ENCODE measurements at regions not wholly inside any gene's neighbourhood (a gene's known extent, or its start where the extent isn't known, plus 50 kb on each side); places are given as distances from the start of the nearest gene placed in this dataset.

- Histone ChIP-seq H3F3A (ENCODE audit: control insufficient read depth, insufficient read depth) (no peaks in the 10 kb centered on the region), H3K79me2 (ENCODE audit: control insufficient read depth, low read length) (no peaks in the 10 kb centered on the region), H3K4me1 (ENCODE audit: control insufficient read depth, low read length) (no peaks in the 10 kb centered on the region), H4K20me1 (ENCODE audit: control insufficient read depth, insufficient read depth, low read depth, low read length) (no peaks in the 10 kb centered on the region), H3K36me3 (ENCODE audit: control insufficient read depth, low read length) (no peaks in the 10 kb centered on the region), H3K27ac (ENCODE audit: low read depth, low read length) (no peak overlapping the region), H3K9me2 (replicated peaks; ENCODE audit: control insufficient read depth, low read length) (no peaks in the 10 kb centered on the region), H3K4me3 (ENCODE audit: low read length) (no peak overlapping the region), H3K9me3 (ENCODE audit: control insufficient read depth, insufficient read depth, low read length) (no peaks in the 10 kb centered on the region), H3K4me2 (ENCODE audit: low read length) (no peak overlapping the region), H3K27me3 (ENCODE audit: control insufficient read depth, low read length) (no peaks in the 10 kb centered on the region)
- no peak for TF ChIP-seq CTCF (IDR thresholded peaks at IDR 0.05; ENCODE audit: low read depth, low read length, poor library complexity, severe bottlenecking)
- TF ChIP-seq EZH2phosphoT487 (IDR thresholded peaks at IDR 0.05; ENCODE audit: borderline replicate concordance, low read length) = no peak
Observed at GRCh38 chr9:28287455-28287854, 714.2 kb upstream of the C9orf72 start.

GRCh38 chr9:28289746-28290145, 716.5 kb upstream of the C9orf72 start:
- Histone ChIP-seq H3F3A (ENCODE audit: control insufficient read depth, insufficient read depth) (no peaks in the 10 kb centered on the region), H3K9me2 (replicated peaks; ENCODE audit: control insufficient read depth, low read length) (no peaks in the 10 kb centered on the region), H3K27ac (ENCODE audit: low read depth, low read length) (no peak overlapping the region), H3K9me3 (ENCODE audit: control insufficient read depth, insufficient read depth, low read length) (no peaks in the 10 kb centered on the region), H3K27me3 (ENCODE audit: control insufficient read depth, low read length) (no peaks in the 10 kb centered on the region), H3K4me1 (ENCODE audit: control insufficient read depth, low read length) (no peaks in the 10 kb centered on the region), H3K4me2 (ENCODE audit: low read length) (no peak overlapping the region), H3K4me3 (ENCODE audit: low read length) (no peak overlapping the region), H3K36me3 (ENCODE audit: control insufficient read depth, low read length) (no peaks in the 10 kb centered on the region), H4K20me1 (ENCODE audit: control insufficient read depth, insufficient read depth, low read depth, low read length) (no peaks in the 10 kb centered on the region), H3K79me2 (ENCODE audit: control insufficient read depth, low read length) (no peaks in the 10 kb centered on the region)
- no peak for TF ChIP-seq EZH2phosphoT487 (IDR thresholded peaks at IDR 0.05; ENCODE audit: borderline replicate concordance, low read length)
- no peak for TF ChIP-seq CTCF (IDR thresholded peaks at IDR 0.05; ENCODE audit: low read depth, low read length, poor library complexity, severe bottlenecking)

- no peak overlapping the region for H3K4me3 ChIP-seq (ENCODE audit: low read length)
- no peak overlapping the region for H3K4me2 ChIP-seq (ENCODE audit: low read length)
- TF ChIP-seq EZH2phosphoT487 (IDR thresholded peaks at IDR 0.05; ENCODE audit: borderline replicate concordance, low read length) = no peak
- TF ChIP-seq CTCF (IDR thresholded peaks at IDR 0.05; ENCODE audit: low read depth, low read length, poor library complexity, severe bottlenecking) = no peak
- H3F3A ChIP-seq (ENCODE audit: control insufficient read depth, insufficient read depth) = no peaks in the 10 kb centered on the region
- no peaks in the 10 kb centered on the region for H3K36me3 ChIP-seq (ENCODE audit: control insufficient read depth, low read length)
- H4K20me1 ChIP-seq (ENCODE audit: control insufficient read depth, insufficient read depth, low read depth, low read length) = no peaks in the 10 kb centered on the region
- H3K27me3 ChIP-seq (ENCODE audit: control insufficient read depth, low read length) = no peaks in the 10 kb centered on the region
- no peaks in the 10 kb centered on the region for H3K4me1 ChIP-seq (ENCODE audit: control insufficient read depth, low read length)
- no peaks in the 10 kb centered on the region for H3K79me2 ChIP-seq (ENCODE audit: control insufficient read depth, low read length)
- no peaks in the 10 kb centered on the region for H3K9me3 ChIP-seq (ENCODE audit: control insufficient read depth, insufficient read depth, low read length)
- H3K27ac ChIP-seq (ENCODE audit: low read depth, low read length) = no peak overlapping the region
- H3K9me2 ChIP-seq (replicated peaks; ENCODE audit: control insufficient read depth, low read length) = no peaks in the 10 kb centered on the region
Observed at GRCh38 chr9:28293369-28294090, 720.2 kb upstream of the C9orf72 start.

Measured in DOHH2 (cell line).